Activated CD4-positive, alpha-beta T cell treated with anti-CD3 and anti-CD28 coated beads for 48 hours (primary cell): ENCODE measurements at regions not wholly inside any gene's neighbourhood (a gene's known extent, or its start where the extent isn't known, plus 50 kb on each side); places are given as distances from the start of the nearest gene placed in this dataset.

Source experiments
- DNase-seq: peaks from one replicate; pipeline ENCODE4 v3.0.0-alpha.2; 2020

GRCh38 chr10:78164702-78165101 lies 131.0 kb downstream of the RPS24 start:
- DNase-seq: no peak

GRCh38 chr10:78165172-78165571 lies 131.5 kb downstream of the RPS24 start:
- DNase-seq: no peak

- DNase-seq: no peak
Observed at GRCh38 chr10:78165617-78166016, 132.0 kb downstream of the RPS24 start.

GRCh38 chr10:78166261-78166660 lies 132.6 kb downstream of the RPS24 start:
- no peak for DNase-seq

GRCh38 chr10:78169214-78169613 lies 135.6 kb downstream of the RPS24 start:
- DNase-seq: no peak

GRCh38 chr10:78170026-78170475 lies 136.4 kb downstream of the RPS24 start:
- DNase-seq: no peak

- no peak for DNase-seq
Observed at GRCh38 chr10:78171633-78172400, 138.2 kb downstream of the RPS24 start.

- no peak for DNase-seq
Observed at GRCh38 chr10:78173360-78174015, 139.8 kb downstream of the RPS24 start.

GRCh38 chr10:78175444-78176015 lies 141.9 kb downstream of the RPS24 start:
- no peak for DNase-seq

GRCh38 chr10:78176320-78177317 lies 143.0 kb downstream of the RPS24 start:
- no peak for DNase-seq

GRCh38 chr10:78177491-78178185 lies 144.0 kb downstream of the RPS24 start:
- DNase-seq: no peak

- no peak for DNase-seq
Observed at GRCh38 chr10:78178397-78178796, 144.7 kb downstream of the RPS24 start.

- no peak for DNase-seq
Observed at GRCh38 chr10:78178940-78179339, 145.3 kb downstream of the RPS24 start.

- no peak for DNase-seq
Observed at GRCh38 chr10:78179886-78180705, 146.4 kb downstream of the RPS24 start.

GRCh38 chr10:78181381-78182055 lies 147.9 kb downstream of the RPS24 start:
- no peak for DNase-seq

- DNase-seq: no peak
Observed at GRCh38 chr10:78182841-78183240, 149.2 kb downstream of the RPS24 start.

- DNase-seq: no peak
Observed at GRCh38 chr10:78184851-78185692, 151.4 kb downstream of the RPS24 start.

GRCh38 chr10:78185693-78186055 lies 152.0 kb downstream of the RPS24 start:
- DNase-seq: no peak

GRCh38 chr10:78186572-78186971 lies 152.9 kb downstream of the RPS24 start:
- DNase-seq: no peak

GRCh38 chr10:78187371-78187770 lies 153.7 kb downstream of the RPS24 start:
- no peak for DNase-seq
